GM21825 (cell line): ENCODE measurements at regions not wholly inside any gene's neighbourhood (a gene's known extent, or its start where the extent isn't known, plus 50 kb on each side); places are given as distances from the start of the nearest gene placed in this dataset.
"Not testable (repeated sequence)": the region's sequence is repeated elsewhere in the genome, so short reads cannot be mapped to it uniquely, and the experiment has no call there.

Experiments used
- ATAC-seq: cut with Tn5 transposase; IDR thresholded peaks from one replicate; pipeline ENCODE4 v1.9.1; 2021; ENCODE audit warnings: mild to moderate bottlenecking, moderate library complexity; ENCODE audit not compliant: unreplicated experiment

DNA sequence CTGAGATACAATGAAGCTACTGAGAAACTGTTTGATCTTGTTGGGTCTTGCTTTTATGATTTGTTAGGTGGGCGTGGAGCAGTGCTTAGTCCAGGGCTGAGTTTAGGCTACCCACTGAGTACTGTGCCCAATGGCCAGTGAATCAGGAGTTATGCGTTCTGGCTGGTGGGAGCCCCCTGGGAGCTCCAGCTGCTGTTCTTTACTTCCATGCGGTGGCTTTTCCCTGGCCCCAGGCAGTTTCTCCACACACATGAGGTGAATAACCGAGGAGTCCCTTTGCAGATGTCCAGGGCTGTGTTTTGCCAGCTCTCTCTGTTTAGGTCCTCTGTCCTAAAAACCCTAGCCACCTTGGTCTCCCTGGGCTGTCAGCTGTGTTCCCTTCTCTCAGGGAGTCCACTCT lies 106.5 kb downstream of the KLF13 start:
- ATAC-seq, result no peak

DNA sequence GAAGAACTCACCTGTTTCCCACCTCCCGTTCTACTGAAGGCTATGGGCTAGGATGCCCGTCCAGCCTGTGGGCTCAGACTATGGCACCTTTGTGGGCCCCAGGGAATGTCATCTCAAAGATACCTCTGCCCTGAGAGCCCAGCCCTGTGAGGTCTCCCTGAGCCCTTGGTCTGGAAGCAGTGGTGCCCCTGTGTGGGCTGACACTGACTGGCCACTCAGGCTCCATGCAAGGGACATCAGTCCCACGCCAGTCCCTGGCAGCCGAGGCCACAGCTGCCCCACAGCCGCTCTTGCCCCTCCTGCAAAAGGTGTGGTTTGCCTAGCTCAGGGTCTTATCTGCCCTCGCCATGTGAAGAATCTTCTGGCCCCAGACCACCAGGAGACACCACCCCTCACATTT lies 106.9 kb downstream of the KLF13 start:
- no peak for ATAC-seq

DNA sequence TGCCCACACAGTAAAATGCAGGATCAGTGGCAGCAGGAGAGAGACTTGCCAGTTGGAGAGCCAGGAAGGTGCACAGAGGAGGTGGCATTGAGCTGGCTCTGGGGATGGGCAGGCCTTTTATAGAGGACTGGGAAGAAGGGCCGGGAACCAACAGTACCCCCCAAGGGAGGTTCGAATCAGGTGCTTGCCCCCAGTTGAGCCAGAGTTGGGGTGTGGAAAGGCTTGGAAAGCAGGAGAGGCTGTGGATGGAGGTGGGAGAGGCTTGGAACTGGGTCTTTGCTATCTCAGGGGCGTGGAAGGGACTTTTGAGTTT lies 107.6 kb downstream of the KLF13 start:
- ATAC-seq, result no peak

DNA sequence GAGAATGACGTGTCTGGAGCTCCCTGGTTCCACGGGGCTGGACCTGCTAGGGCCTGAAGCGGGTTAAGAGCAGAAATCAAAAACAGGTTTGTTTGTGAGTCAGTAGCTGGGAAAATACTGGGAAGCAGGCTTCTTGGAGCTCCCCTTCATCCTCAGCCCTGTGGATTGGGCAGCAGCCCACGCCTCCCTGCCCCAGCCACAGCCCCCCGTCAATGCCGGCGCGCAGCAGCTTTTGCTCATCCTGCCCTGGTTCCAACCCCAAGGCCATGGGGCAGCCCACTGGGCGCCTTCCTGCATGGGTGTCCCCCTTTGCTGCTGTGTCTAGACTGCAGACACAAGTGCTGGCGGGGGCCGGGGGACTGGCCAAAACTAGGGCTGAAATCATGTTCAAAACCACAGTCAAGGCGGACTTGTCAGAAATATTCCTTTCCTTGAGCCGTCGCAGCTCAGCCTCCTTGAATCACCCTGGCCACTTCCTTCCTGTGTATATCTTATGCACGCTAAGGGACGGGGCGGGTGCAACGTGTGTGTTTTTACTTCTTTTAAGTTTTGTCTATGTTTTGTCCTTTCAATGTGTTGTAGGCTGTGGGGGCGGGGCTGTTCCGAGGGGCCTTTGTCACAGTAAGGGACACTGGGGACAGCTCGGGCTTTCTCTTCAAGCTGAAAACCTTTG lies 108.1 kb downstream of the KLF13 start:
- ATAC-seq, result peak; percentile 35

DNA sequence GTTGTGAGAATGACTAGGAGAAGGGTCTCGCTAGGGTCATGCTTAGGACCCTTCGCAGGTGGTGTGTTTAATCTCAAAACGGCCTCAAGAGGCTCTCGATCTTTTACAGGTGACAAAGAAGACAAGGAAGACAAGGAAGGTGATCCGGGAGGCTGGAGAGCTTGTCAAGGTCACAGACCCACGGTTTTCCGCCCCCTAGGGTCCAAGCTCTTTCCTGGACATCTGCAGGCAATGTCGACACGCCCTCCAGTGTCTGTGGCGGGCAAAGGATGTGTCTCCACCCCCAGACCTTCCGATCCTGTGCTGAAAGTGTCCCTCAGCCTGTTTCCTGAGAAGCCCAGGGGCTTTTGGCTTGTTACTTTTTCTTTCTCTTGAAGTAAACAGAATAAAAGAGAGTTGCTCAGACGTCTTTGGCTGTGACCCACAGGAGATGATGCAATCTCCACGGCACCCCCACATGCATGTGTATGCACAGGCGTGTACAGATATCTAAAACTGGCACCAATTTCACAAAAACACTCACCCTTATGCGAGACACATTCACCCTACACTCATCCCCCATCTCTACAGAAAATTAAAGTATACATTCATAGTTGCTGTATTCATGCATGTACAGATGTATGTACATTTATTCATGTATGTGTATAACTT lies 108.8 kb downstream of the KLF13 start:
- peak; percentile 63 for ATAC-seq

DNA sequence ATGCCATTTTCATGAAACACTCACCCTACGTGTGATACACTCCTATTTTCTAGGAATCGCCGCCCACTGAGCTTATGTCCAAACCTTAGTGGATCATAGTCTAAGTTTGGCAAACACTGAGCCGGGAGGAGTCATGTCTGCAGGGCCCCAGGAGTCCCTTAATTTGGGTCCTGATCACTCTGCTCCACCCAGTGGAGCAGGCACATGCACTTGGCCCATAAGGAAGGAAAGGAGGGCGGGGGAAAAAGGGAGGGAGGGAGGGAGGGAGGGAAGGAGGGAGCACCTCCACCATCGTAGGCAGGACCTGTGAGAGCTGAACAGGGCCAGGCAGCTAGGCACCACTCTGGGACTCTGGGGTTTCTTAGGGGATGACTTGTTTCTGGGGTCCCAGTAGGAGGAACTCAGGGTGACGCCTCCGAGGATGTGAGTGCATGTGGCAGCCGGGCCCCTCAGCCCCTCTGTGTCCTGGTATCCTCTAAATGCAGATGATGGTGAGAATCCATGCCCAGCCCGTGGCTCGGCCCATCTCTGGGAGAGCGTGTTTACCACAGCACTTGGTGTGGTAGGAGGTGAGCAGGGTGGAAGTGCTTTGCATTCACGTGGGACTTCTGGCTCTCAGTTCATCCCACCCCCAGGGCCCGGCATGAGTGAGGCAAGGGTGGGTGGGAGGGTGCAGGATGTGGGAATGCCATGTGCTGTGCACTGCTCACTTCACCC lies 109.4 kb downstream of the KLF13 start:
- no peak for ATAC-seq

DNA sequence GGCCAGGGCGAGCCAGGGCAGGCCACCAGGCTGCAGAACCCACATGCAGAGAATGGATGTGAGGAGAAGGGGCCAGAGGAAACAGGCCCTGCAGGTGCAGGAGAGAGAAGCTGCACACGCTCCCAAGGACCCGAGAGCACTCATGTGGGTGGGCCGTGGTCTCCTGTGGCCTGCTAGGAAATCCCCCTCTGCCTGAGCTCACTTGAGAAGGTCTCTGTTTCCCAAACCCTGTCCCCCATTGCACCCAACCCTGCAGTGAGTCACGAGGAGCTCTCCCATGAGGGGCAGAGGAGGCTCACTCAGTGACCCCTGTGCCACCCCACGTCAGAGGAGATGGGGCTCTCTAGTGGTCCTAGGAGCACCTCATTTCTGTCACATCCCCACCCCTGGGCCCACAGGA lies 111.1 kb downstream of the KLF13 start:
- ATAC-seq, result no peak

DNA sequence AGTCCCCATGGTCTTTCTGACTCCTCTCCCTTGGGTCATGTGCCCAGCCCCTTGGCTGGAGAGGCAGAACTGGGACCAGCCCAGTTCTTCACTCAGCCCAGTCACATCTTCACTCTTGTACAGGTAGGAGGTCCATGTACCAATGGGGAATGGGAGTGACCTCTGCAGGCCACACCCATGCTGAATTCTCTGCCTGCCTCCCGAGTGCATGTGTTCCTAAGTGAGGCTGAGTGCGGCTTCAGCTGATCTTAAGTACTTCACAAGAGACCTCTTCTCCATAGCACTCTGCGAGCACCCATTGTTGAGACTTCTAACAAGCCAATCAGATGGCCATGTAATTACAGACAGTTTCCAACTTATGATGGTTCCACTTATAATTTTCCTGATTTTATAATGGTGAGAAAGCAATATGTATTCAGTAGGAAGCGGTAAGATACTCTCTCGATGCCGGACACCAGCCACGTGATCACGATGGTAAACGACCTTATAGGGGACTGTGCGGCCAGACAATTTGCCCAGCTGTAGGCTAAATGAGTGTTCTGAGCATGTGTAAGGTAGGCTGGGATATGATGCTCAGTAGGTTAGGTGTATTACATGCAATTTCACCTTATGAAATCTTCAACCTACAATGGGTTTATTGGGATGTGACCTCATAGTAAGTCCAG lies 112.1 kb downstream of the KLF13 start:
- ATAC-seq, result no peak

DNA sequence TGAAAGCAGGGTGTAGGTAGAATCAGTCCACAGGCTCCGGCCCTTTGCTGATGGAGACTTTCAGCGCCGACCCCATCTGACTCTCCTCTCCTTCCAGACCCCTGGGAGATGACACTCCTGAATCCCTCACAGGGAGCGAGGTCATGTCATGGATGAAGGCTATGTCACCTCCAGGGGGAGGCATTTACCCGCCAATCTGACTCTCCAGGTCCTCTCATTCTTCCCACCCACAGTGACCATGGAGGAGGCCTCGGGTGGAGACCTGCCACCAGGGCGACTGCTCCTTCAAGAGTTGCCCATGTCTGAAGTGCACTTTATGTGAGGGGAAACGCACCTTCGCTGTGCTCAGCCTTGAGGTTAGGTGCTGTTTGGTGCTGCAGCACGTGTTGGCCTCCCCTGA lies 112.7 kb downstream of the KLF13 start:
- no peak for ATAC-seq

DNA sequence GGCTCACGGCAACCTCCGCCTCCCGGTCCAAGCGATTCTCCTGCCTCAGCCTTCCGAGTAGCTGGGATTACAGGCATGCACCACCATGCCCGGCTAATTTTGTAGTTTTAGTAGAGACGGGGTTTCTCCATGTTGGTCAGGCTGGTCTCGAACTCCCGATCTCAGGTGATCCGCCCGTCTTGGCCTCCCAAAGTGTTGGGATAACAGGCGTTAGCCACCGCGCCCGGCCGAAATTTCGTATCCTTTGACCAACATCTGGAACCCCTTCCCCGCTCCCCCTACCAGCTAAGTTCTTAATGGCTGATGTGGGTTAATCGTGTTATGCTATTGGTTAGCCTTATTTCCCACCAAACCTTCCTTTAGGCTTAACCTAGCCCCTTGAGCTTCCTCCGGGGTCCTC lies 113.6 kb downstream of the KLF13 start:
- ATAC-seq, result not testable (repeated sequence)

DNA sequence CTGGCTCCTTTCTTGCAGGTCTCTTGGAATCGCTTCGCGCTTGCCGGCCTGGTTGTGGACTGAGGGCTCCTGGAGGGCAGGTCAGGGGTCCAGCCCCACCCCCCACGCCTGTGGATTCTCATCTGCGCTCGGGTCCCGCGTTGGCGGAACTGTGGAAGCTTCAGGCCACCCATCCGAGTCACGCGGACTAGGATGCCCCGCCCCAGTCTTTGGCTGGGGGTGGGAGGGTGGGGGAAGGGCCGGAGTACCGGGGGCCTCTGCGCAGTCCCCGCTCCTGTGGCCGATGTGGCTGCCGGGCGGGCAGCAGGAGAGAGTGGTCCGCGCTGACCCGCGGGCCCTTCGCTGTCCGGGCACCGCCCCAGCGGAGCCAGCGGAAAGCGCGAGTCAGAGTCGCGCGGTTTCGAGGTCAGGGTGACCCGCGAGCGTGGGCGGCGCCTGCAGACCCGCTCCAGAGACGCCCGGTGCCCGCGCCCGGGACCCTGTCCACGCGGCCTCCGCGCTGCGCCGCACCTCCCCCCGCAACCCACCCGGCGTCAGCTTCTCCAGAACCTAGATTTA lies 114.2 kb downstream of the KLF13 start:
- no peak for ATAC-seq

DNA sequence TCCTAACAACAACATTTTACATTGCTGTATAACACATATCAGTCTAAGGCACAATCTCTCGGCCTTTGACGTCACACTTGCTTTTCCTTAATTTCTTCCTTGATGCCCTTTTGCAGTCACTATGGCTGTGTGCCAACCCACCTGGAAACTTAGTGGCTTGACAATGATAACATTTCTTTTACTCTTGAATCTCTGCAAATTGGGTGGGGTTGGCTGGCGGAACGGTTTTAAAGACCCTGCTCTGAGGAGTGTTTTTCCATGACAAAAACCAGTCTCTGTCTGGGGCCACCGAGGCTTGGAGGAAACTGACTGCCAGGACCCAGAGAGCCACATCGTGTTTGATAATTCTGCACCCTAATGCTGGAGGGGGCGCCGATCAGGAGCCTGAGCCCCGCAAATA lies 115.6 kb downstream of the KLF13 start:
- ATAC-seq, result no peak

DNA sequence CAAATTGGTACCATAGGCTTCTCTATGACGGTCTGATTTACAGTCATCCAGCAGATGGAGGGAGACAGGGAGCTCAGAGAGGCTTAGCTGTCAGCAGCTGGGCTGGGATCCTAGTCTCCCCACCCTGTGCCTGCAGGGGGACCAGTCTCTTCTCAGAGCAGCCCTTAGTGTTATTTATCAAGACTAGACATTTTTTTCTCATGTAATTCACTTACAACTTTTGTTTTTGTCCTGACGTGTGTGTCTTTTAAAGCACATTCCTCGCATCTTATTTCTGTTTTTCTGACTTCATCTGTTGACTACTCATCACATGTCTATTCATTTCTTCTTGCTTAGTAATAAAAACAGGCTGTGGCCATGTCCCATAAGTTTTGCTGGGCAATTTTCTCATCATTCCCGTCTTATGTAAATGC lies 116.1 kb downstream of the KLF13 start:
- no peak for ATAC-seq

DNA sequence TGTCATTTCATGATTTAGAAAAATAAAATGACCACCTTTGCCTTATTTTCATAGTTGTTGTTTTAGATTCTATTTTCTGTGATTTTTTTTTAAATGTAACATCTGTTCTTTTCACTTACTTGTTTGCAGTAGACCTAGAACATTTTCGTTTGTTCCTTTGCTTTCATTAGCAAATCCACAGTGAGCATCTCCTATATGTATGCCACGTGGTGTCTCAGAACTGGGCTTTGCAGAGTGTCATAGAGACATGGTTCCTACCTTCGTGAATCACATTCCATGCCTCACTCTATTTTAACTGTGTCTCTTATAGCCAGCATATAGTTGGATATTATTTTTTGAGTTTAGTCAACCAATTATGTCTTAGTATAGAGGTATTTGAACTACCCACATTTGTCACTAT lies 118.2 kb downstream of the KLF13 start:
- no peak for ATAC-seq

DNA sequence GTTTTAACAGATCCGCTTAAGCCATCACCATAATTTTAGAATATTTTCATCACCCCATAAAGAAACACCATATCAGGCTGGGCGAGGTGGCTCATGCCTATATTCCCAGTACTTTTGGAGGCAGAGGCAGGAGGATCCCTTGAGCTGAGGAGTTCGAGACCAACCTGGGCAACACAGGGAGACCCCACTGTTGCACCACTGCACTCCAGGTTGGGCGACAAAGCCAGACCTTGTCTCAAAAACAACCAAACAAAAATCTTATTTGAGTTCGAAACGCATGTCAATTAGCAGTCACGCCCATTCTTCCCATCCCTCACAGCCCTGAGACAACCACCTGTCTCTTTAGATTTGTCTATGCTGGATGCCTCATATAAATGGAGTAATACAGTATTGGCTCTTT lies 119.9 kb downstream of the KLF13 start:
- ATAC-seq, result no peak

DNA sequence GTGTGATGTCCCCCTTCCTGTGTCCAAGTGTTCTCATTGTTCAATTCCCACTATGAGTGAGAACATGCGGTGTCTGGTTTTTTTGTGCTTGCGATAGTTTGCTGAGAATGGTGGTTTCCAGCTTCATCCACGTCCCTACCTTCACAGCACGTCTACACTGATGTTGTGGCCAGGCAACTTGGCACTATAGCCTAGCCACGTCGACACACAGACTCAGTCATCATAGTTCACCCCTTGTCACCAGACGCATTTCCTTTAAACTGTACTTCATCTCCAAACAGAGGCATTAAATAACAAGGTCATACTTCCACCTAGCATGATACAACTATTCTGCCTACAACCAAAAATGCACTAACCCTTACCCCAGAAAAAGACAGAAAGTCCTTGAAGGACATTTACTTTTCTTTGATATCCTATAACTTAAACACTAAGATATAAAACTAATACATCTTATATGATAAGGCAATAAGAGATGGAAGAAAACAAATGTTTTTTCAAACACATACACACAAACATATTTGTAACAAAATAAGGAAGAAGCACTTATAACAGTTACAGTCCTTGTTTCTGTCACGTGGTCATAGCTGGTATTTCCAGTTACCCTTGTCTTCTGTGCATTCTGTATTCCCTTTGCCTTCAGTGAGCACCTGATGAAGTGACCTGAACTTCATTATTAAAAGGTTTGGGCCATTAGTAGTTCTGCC lies 121.4 kb downstream of the KLF13 start:
- ATAC-seq, result no peak

DNA sequence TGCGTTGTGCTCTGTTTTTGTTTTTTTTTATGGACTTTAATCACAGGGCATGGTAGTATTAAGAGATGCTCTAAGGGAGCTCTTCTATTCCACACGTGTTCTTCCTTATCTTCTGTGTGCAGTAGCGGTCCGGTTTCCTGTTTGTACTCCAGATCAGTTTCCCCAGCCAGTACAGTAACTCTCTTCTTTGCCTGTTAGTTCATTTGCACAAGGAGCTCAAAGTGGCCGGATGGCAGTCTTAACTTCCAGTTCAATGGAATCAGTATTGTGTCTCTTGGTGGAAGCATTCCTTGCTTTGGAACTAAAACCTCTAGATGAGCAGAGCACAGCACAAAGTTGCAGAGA lies 122.0 kb downstream of the KLF13 start:
- ATAC-seq, result no peak

DNA sequence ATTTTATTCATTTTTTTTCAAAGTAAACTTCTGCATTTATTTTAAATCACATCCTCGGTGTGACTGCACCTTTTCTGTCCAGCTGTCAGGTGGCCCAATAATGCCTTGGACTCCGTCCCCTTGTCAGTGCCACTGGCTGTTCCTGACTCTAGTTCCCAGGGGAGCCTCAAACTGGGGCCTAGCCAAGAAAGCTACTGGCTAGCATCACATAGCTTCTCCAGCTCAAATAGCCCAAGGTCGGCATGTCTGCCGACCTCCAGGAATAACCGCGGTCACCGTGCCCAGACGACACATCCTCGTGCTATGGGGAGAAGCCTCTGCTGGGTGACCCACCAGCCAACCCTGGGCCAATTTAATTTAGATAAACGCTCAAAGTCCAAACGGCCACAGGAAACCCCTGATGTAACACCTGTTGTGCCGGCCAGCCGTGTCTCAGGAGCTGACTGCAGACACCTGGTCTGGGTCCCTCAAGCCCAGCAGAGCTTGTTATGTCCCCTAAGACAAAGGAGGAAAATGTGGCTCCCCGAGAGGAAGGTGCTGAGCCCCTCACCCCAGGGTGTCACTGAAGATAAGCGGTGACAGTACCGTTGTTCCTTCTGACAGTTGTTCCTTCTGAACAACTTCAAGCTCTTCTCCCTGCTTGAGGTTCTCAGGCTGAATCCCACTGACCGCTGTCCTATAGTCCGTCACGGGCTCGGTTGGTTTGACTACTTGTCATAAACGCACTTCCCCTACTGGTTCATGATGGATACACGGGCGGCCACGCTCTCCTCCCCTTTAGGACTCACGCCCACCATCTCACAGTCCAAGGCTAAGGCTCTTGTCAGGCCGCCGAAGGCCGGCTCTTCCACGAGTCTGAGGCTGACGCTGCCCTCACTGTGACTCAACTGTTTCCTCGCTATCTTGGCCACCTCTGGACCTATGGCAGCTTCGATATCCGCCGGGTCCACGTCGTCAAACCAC lies 126.2 kb downstream of the KLF13 start:
- no peak for ATAC-seq

DNA sequence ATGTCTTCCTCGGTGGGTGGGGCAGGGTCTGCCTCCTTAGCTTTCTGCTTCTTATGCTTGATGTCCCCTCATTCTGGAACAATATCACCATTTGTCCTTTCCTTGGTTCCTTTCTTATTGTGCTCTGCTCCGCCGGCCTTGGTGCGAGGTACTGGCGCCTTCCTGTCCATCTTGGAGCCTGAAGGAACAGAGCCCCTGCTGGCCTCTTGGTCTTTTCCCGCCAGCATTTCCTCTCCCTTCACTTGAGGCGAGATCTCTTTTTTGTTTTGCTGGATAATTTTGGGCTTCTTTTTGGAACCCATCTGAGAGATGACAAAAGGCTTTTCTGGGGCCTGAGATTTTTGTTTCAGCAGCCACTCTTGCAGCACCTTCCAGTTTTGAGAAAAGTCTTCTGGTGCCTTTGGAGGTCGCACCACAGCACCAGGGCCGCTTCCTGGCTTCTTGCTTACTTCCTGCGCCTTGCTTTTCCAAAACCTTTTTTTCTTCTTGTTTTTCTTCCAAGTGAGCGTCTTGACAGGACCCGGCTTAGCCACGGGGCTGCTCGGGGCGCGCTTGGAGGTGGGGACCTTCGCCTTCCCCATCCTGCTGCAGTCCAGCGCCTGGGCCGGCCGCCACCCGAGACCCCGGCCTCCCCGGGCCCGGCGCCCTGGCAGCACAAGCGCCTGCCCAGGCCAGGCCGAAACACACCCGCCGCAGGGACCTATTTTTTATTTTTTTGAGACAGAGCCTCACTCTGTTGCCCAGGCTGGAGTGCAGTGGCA lies 127.1 kb downstream of the KLF13 start:
- no peak for ATAC-seq
